CD14-positive monocyte (primary cell): ENCODE measurements at regions not wholly inside any gene's neighbourhood (a gene's known extent, or its start where the extent isn't known, plus 50 kb on each side); places are given as distances from the start of the nearest gene placed in this dataset.

ENCODE experiments used
- DNase-seq, 3 donors: peaks; one replicate each; pipeline ENCODE4 v3.0.0-alpha.2; 2011 to 2022
- H2AFZ ChIP-seq: 2 replicates; pipeline ENCODE4 v1.6.0; 2012; ENCODE audit warnings: mild to moderate bottlenecking, low read depth, low read length, inconsistent platforms; ENCODE audit not compliant: insufficient read depth, poor library complexity, severe bottlenecking
- H3K27ac ChIP-seq, 2 donors: 1 replicate in 1 of 2; 2 replicates in 1 of 2; pipeline ENCODE4 v1.5.1; 2012 to 2013; ENCODE audit warnings: low read length in 2 of 2, control low read depth in 1 of 2, inconsistent platforms in 1 of 2, low read depth in 1 of 2, mild to moderate bottlenecking in 1 of 2
- H3K27me3 ChIP-seq, 2 donors: one replicate each; pipeline versions ENCODE4 v1.6.0 to v1.6.1; 2011 to 2013; ENCODE audit warnings: low read length in 2 of 2; ENCODE audit not compliant: control insufficient read depth in 2 of 2, insufficient read depth in 2 of 2
- H3K36me3 ChIP-seq, 2 donors: replicated peaks in 1 of 2; 1 replicate in 1 of 2; 2 replicates in 1 of 2; pipeline versions ENCODE4 v1.5.1 to v1.6.1; 2012 to 2013; ENCODE audit warnings: low read length in 2 of 2, control low read depth in 1 of 2, inconsistent platforms in 1 of 2, mild to moderate bottlenecking in 1 of 2; ENCODE audit not compliant: insufficient read depth in 2 of 2, control insufficient read depth in 1 of 2
- H3K4me1 ChIP-seq, 2 donors: 1 replicate in 1 of 2; 2 replicates in 1 of 2; pipeline versions ENCODE4 v1.5.1 to v1.6.1; 2012 to 2013; ENCODE audit warnings: low read length in 2 of 2, control low read depth in 1 of 2, inconsistent platforms in 1 of 2, mild to moderate bottlenecking in 1 of 2, moderate library complexity in 1 of 2; ENCODE audit not compliant: insufficient read depth in 2 of 2, control insufficient read depth in 1 of 2
- H3K4me2 ChIP-seq: replicated peaks from 2 replicates; pipeline ENCODE3; 2012; ENCODE audit warnings: low read length, moderate library complexity, mild to moderate bottlenecking; ENCODE audit not compliant: poor library complexity, severe bottlenecking; ENCODE audit errors: extremely low read depth
- H3K4me3 ChIP-seq, 3 experiments: fragments of 200-600 bp in 1 of 3; sonication (generic) in 1 of 3; replicated peaks in 1 of 3; 1 replicate in 2 of 3; 2 replicates in 1 of 3; pipeline ENCODE4 v1.5.1; 2011 to 2013; ENCODE audit warnings: low read length in 3 of 3, mild to moderate bottlenecking in 3 of 3, control low read depth in 2 of 3, low read depth in 2 of 3, inconsistent platforms in 1 of 3, moderate library complexity in 1 of 3
- H3K79me2 ChIP-seq: 2 replicates; pipeline ENCODE4 v1.6.0; 2012; ENCODE audit warnings: mild to moderate bottlenecking, control low read depth, inconsistent platforms, low read length, moderate library complexity; ENCODE audit not compliant: insufficient read depth
- H3K9ac ChIP-seq: 2 replicates; pipeline ENCODE4 v1.6.0; 2017; ENCODE audit warnings: low read length, mild to moderate bottlenecking; ENCODE audit not compliant: insufficient read depth, poor library complexity, severe bottlenecking
- H3K9me3 ChIP-seq, 2 donors: replicated peaks in 1 of 2; 1 replicate in 1 of 2; 2 replicates in 1 of 2; pipeline versions ENCODE4 v1.5.1 to v1.6.1; 2012 to 2013; ENCODE audit warnings: low read length in 2 of 2, control low read depth in 1 of 2; ENCODE audit not compliant: control insufficient read depth in 1 of 2, insufficient read depth in 1 of 2
- H4K20me1 ChIP-seq: 2 replicates; pipeline ENCODE4 v1.6.0; 2012; ENCODE audit warnings: mild to moderate bottlenecking, low read length, control low read depth, moderate library complexity; ENCODE audit not compliant: insufficient read depth
- H3K27ac Mint-ChIP-seq, 7 donors: one replicate each; pipeline ENCODE4 v1.8.0; 2020; ENCODE audit warnings: mild to moderate bottlenecking in 7 of 7, mixed read lengths in 7 of 7, moderate library complexity in 6 of 7, inconsistent platforms in 2 of 7
- H3K27me3 Mint-ChIP-seq, 3 donors: one replicate each; pipeline ENCODE4 v1.8.0; 2021 to 2022; ENCODE audit warnings: low read depth in 3 of 3, mild to moderate bottlenecking in 3 of 3, mixed read lengths in 3 of 3, moderate library complexity in 3 of 3, inconsistent platforms in 1 of 3
- H3K36me3 Mint-ChIP-seq, 2 donors: one replicate each; pipeline ENCODE4 v1.8.0; 2020; ENCODE audit warnings: mixed read lengths in 2 of 2, inconsistent platforms in 1 of 2, mild to moderate bottlenecking in 1 of 2
- H3K4me1 Mint-ChIP-seq: one replicate; pipeline ENCODE4 v1.8.0; 2020; ENCODE audit warnings: mild to moderate bottlenecking, mixed read lengths
- H3K4me3 Mint-ChIP-seq, 2 donors: one replicate each; pipeline ENCODE4 v1.8.0; 2020; ENCODE audit warnings: mild to moderate bottlenecking in 2 of 2, mixed read lengths in 2 of 2, moderate library complexity in 1 of 2
- H3K9me3 Mint-ChIP-seq, 7 donors: one replicate each; pipeline ENCODE4 v1.8.0; 2020 to 2022; ENCODE audit warnings: mixed read lengths in 7 of 7, mild to moderate bottlenecking in 6 of 7, moderate library complexity in 6 of 7, inconsistent platforms in 2 of 7
- WGBS: methylation state at CpG from one replicate; pipeline ENCODE4 v1.1.5; 2013; ENCODE audit warnings: missing lambda C conversion rate; ENCODE audit not compliant: insufficient coverage; 5-methylcytosine and 5-hydroxymethylcytosine counted together
- intact Hi-C, 2 donors: fragments of 100-400 bp; cut with micrococcal nuclease; formaldehyde crosslinking; loops; one replicate each; pipeline versions ENCODE4 v1.15.0 to v1.15.1; 2023
- TF ChIP-seq, protein P1 (sequence below): fragments of 200-600 bp; IDR thresholded peaks from one replicate; pipeline ENCODE4 v1.8.0; 2022; ENCODE audit warnings: antibody characterized with exemption, mild to moderate bottlenecking

DNA sequence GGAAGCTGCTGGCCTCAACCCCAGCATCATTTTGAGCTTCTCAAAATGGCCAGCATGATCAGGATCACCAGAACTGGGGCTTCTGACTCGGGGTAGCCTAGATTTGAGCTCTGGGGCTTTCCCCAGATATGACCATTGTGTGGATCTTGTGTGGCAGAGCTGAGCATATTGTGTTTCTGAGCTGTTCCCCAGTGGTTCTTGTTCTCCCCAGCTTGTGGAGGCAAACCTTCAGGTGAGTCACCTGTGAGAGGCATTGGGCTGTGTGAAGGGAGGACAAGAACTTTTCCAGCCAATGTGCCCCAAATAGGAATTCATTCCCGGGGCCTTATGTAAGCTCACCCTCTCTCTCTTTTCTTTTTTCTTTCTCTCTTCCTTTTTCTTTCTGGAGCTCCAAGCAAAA is 80.7 kb upstream of the PITX1 start:
- no peak overlapping the region for H3K4me3 ChIP-seq
- peaks cover 17 to 22% of the 10 kb centered on the region in 2 donors for H3K4me1 ChIP-seq
- peaks cover 31% of the 10 kb centered on the region for H3K4me1 Mint-ChIP-seq
- no peaks in the 10 kb centered on the region for H4K20me1 ChIP-seq
- peaks cover 0 to 3% (median 0%) of the 10 kb centered on the region in 7 donors for H3K9me3 Mint-ChIP-seq
- H3K4me2 ChIP-seq: no peak overlapping the region
- H3K36me3 Mint-ChIP-seq: no peaks in the 10 kb centered on the region
- no peak overlapping the region for H3K27ac ChIP-seq
- no peak for DNase-seq
- 83% methylated on average over 1 of the region's 2 CpGs for WGBS
- no peak overlapping the region for H2AFZ ChIP-seq
- no peak overlapping the region for H3K9ac ChIP-seq
- intact Hi-C loops: no loop called here
- peaks cover 8 to 24% (median 12%) of the 10 kb centered on the region in 3 donors for H3K27me3 Mint-ChIP-seq
- TF ChIP-seq, protein P1, sequence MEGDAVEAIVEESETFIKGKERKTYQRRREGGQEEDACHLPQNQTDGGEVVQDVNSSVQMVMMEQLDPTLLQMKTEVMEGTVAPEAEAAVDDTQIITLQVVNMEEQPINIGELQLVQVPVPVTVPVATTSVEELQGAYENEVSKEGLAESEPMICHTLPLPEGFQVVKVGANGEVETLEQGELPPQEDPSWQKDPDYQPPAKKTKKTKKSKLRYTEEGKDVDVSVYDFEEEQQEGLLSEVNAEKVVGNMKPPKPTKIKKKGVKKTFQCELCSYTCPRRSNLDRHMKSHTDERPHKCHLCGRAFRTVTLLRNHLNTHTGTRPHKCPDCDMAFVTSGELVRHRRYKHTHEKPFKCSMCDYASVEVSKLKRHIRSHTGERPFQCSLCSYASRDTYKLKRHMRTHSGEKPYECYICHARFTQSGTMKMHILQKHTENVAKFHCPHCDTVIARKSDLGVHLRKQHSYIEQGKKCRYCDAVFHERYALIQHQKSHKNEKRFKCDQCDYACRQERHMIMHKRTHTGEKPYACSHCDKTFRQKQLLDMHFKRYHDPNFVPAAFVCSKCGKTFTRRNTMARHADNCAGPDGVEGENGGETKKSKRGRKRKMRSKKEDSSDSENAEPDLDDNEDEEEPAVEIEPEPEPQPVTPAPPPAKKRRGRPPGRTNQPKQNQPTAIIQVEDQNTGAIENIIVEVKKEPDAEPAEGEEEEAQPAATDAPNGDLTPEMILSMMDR: no peak
- H3K79me2 ChIP-seq: no peaks in the 10 kb centered on the region
- no peaks in the 10 kb centered on the region for H3K36me3 ChIP-seq
- H3K27me3 ChIP-seq: no peaks in the 10 kb centered on the region
- peak overlapping the region in 1 of 7 donors; percentile 51 for H3K27ac Mint-ChIP-seq
- peak overlapping the region in 1 of 2 donors; percentile 46 for H3K4me3 Mint-ChIP-seq
- no peaks in the 10 kb centered on the region for H3K9me3 ChIP-seq

DNA sequence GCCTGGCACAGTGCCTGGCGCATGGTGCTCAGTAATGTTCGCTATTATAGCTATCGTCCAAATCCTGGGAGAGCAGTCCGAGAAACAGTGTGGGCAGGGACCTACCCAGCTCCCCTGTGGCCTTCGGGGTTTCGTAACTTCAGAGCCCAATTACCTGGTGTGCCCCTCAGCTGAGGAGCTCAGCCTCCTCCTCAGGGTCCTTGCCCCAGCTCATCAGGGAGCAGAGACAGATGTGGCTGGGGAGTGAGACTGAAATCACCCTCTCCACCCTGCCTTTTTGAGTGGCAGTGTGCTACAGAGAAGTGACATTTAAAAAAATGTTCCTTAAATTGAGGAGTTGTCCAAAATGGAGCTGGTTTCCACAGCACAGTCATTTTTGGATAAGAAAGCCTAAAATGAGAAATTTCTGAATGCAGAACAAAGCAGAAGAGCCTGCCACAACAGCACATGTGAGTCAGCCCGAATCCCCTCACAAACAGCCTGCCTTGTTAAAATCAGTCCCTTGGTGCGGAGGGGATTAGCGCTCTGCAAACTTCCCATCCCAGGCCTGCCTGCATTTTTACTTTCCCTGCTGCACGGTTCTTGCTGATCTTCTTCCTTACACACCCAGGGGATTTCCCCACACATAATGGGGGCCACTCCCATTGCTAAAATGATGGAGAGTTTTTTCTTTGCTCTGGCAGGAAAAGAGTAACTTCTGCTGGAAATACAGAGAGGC is 78.1 kb upstream of the PITX1 start:
- Histone ChIP-seq H3K27ac (no peak overlapping the region), H3K4me2 (no peak overlapping the region), H3K9me3 (no peaks in the 10 kb centered on the region), H3K27me3 (no peaks in the 10 kb centered on the region), H3K36me3 (no peaks in the 10 kb centered on the region), H3K4me3 (no peak overlapping the region), H3K79me2 (no peaks in the 10 kb centered on the region), H3K9ac (no peak overlapping the region), H4K20me1 (no peaks in the 10 kb centered on the region), H2AFZ (no peak overlapping the region), H3K4me1 (peaks cover 15 to 16% of the 10 kb centered on the region in 2 donors)
- TF ChIP-seq, protein P1: no peak
- H3K36me3 Mint-ChIP-seq: no peaks in the 10 kb centered on the region
- WGBS: 88% methylated on average over 5 of the region's 10 CpGs
- peaks cover 6 to 20% (median 13%) of the 10 kb centered on the region in 3 donors for H3K27me3 Mint-ChIP-seq
- no peak for DNase-seq
- peaks cover 29% of the 10 kb centered on the region for H3K4me1 Mint-ChIP-seq
- H3K9me3 Mint-ChIP-seq: peaks cover 0 to 3% (median 0%) of the 10 kb centered on the region in 7 donors
- intact Hi-C loops: no loop called here
- no peak overlapping the region for H3K4me3 Mint-ChIP-seq
- peak overlapping the region in 3 of 7 donors; percentile 18 to 73 (median 66) for H3K27ac Mint-ChIP-seq
